ENCODE measurements at regions not wholly inside any gene's neighbourhood (a gene's known extent, or its start where the extent isn't known, plus 50 kb on each side); places are given as distances from the start of the nearest gene placed in this dataset.

- H3K4me3 ChIP-seq (ENCODE audit: low read length), result no peak overlapping the region
- DNase-seq (ENCODE audit: low read depth), result no peak
- TF ChIP-seq, protein P1, sequence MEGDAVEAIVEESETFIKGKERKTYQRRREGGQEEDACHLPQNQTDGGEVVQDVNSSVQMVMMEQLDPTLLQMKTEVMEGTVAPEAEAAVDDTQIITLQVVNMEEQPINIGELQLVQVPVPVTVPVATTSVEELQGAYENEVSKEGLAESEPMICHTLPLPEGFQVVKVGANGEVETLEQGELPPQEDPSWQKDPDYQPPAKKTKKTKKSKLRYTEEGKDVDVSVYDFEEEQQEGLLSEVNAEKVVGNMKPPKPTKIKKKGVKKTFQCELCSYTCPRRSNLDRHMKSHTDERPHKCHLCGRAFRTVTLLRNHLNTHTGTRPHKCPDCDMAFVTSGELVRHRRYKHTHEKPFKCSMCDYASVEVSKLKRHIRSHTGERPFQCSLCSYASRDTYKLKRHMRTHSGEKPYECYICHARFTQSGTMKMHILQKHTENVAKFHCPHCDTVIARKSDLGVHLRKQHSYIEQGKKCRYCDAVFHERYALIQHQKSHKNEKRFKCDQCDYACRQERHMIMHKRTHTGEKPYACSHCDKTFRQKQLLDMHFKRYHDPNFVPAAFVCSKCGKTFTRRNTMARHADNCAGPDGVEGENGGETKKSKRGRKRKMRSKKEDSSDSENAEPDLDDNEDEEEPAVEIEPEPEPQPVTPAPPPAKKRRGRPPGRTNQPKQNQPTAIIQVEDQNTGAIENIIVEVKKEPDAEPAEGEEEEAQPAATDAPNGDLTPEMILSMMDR (IDR thresholded peaks at IDR 0.05; ENCODE audit: insufficient read depth, low read depth, low read length, missing control alignments), result no peak
Observed at GRCh38 chr10:120286280-120286679, 170.7 kb upstream of the PLPP4 start.

DNA sequence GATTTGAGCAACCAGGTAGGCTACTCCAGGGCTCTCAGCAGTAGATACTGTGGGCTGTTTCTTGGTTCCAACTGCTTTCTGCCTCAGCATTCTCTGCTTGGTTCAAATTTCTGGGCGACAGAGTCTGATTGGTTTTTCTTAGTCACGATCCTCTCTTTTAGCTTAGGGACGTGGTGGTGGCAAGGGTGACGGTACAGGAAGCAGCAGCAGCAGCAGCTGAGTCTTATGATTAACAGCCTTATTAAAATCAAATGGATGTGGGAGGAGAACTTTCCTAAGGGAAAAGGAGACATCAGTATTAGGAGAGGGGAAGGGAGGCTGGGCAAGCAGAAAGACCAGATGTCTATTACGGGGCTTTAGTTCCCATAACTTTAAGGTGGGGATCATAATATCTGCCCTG, 156.5 kb upstream of the PLPP4 start:
- DNase-seq (ENCODE audit: low read depth), result no peak
- TF ChIP-seq, protein P1 (IDR thresholded peaks at IDR 0.05; ENCODE audit: insufficient read depth, low read depth, low read length, missing control alignments), result no peak
- no peak overlapping the region for H3K4me3 ChIP-seq (ENCODE audit: low read length)

DNA sequence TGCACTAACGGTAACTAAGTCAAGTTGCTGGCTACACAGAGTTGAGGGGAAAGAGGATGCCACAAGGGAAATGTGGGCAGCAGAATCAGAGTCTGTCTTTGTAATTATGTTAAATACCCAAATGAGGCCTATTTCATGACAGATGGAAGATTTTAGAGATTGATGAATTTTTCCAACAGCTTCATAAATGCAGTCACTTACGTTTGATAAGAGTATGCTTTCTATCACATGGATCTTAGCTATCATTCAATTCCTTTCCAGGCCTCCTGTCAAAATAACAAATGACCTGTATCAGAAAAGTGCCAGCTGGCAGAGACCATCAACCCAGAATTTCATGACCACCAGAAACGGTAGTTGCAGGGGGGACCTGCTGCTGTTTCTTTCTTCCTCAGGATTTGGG, 148.4 kb upstream of the PLPP4 start:
- H3K4me3 ChIP-seq (ENCODE audit: low read length), result no peak overlapping the region
- DNase-seq (ENCODE audit: low read depth), result no peak
- TF ChIP-seq, protein P1 (IDR thresholded peaks at IDR 0.05; ENCODE audit: insufficient read depth, low read depth, low read length, missing control alignments), result no peak

GRCh38 chr10:120313715-120314114, 143.3 kb upstream of the PLPP4 start:
- H3K4me3 ChIP-seq (ENCODE audit: low read length), result no peak overlapping the region
- TF ChIP-seq, protein P1 (IDR thresholded peaks at IDR 0.05; ENCODE audit: insufficient read depth, low read depth, low read length, missing control alignments), result no peak
- no peak for DNase-seq (ENCODE audit: low read depth)

- DNase-seq (ENCODE audit: low read depth), result no peak
- H3K4me3 ChIP-seq (ENCODE audit: low read length), result no peak overlapping the region
- TF ChIP-seq, protein P1 (IDR thresholded peaks at IDR 0.05; ENCODE audit: insufficient read depth, low read depth, low read length, missing control alignments), result no peak
Observed at GRCh38 chr10:120314442-120314841, 142.6 kb upstream of the PLPP4 start.

- TF ChIP-seq, protein P1 (IDR thresholded peaks at IDR 0.05; ENCODE audit: insufficient read depth, low read depth, low read length, missing control alignments), result no peak
- DNase-seq (ENCODE audit: low read depth), result no peak
- no peak overlapping the region for H3K4me3 ChIP-seq (ENCODE audit: low read length)
Observed at GRCh38 chr10:120318862-120319261, 138.2 kb upstream of the PLPP4 start.

- TF ChIP-seq, protein P1 (IDR thresholded peaks at IDR 0.05; ENCODE audit: insufficient read depth, low read depth, low read length, missing control alignments), result no peak
- no peak overlapping the region for H3K4me3 ChIP-seq (ENCODE audit: low read length)
- no peak for DNase-seq (ENCODE audit: low read depth)
Observed at GRCh38 chr10:120327675-120328074, 129.4 kb upstream of the PLPP4 start.

All from epithelial cell of esophagus (primary cell).